ENCODE measurements at regions not wholly inside any gene's neighbourhood (a gene's known extent, or its start where the extent isn't known, plus 50 kb on each side); places are given as distances from the start of the nearest gene placed in this dataset.

- POLR2A ChIA-PET, result no interaction called here
- CTCF ChIA-PET, result interaction anchor here (0.6 kb wide), 2 partner anchors 39 to 200 kb away, joined by 3 read pairs; no protein-coding TSS in a partner anchor
- TF ChIP-seq ZNF350 (tag by site-specific recombination; IDR thresholded peaks at IDR 0.05), result no peak
- no peak for TF ChIP-seq ZSCAN23 (tag by site-specific recombination; IDR thresholded peaks at IDR 0.05)
- no peak for TF ChIP-seq ZEB2 (tag by site-specific recombination; IDR thresholded peaks at IDR 0.05)
- no peak for TF ChIP-seq KLF16 (tag by site-specific recombination; IDR thresholded peaks at IDR 0.05)
- no peak for TF ChIP-seq ZNF24 (tag by site-specific recombination; IDR thresholded peaks at IDR 0.05)
- TF ChIP-seq SCRT2 (tag by site-specific recombination; IDR thresholded peaks at IDR 0.05), result no peak
- no peak for TF ChIP-seq ZNF677 (tag by site-specific recombination; IDR thresholded peaks at IDR 0.05)
- no peak for TF ChIP-seq SP7 (tag by site-specific recombination; IDR thresholded peaks at IDR 0.05)
- TF ChIP-seq MYNN (tag by site-specific recombination; IDR thresholded peaks at IDR 0.05; ENCODE audit: borderline replicate concordance), result no peak
- TF ChIP-seq ZNF114 (tag by site-specific recombination; IDR thresholded peaks at IDR 0.05), result no peak
- TF ChIP-seq ZNF549 (tag by site-specific recombination; IDR thresholded peaks at IDR 0.05), result no peak
- no peak for TF ChIP-seq ZXDB (tag by site-specific recombination; IDR thresholded peaks at IDR 0.05)
- no peaks in the 10 kb centered on the region for H3K9me3 ChIP-seq (ENCODE audit: control insufficient read depth, insufficient read depth, low read depth, low read length)
- no peaks in the 10 kb centered on the region for H3K36me3 ChIP-seq (ENCODE audit: control insufficient read depth in 2 of 2, insufficient read depth in 1 of 2, low read length in 2 of 2)
- H3K27ac ChIP-seq (ENCODE audit: extremely low read depth, low read depth, low read length), result no peak overlapping the region
- H3K4me1 ChIP-seq (ENCODE audit: control insufficient read depth, insufficient read depth, low read length), result no peaks in the 10 kb centered on the region
- H3K4me3 ChIP-seq (ENCODE audit: low read depth, low read length), result no peak overlapping the region
Observed at GRCh38 chr3:22920006-22920405, 283.1 kb upstream of the UBE2E2 start.

GRCh38 chr3:22922317-22922716 is 280.8 kb upstream of the UBE2E2 start:
- TF ChIP-seq ZNF654 (tag by site-specific recombination; IDR thresholded peaks at IDR 0.05; ENCODE audit: low read depth) (0 out of 2 replicates have a peak, but pooled peaks have one; percentile 19), ZNF398 (tag by site-specific recombination; IDR thresholded peaks at IDR 0.05) (no peak)
- CTCF ChIA-PET, result interaction anchor here (0.6 to 1.5 kb wide), 9 partner anchors 9 to 877 kb away, joined by 3 to 5 read pairs (median 3); no protein-coding TSS in a partner anchor
- POLR2A ChIA-PET, result no interaction called here
- Histone ChIP-seq H3K27ac (ENCODE audit: extremely low read depth, low read depth, low read length) (no peak overlapping the region), H3K9me3 (ENCODE audit: control insufficient read depth, insufficient read depth, low read depth, low read length) (no peaks in the 10 kb centered on the region), H3K4me1 (ENCODE audit: control insufficient read depth, insufficient read depth, low read length) (no peaks in the 10 kb centered on the region), H3K36me3 (ENCODE audit: control insufficient read depth in 2 of 2, insufficient read depth in 1 of 2, low read length in 2 of 2) (no peaks in the 10 kb centered on the region), H3K4me3 (ENCODE audit: low read depth, low read length) (no peak overlapping the region)

GRCh38 chr3:22923711-22924110 is 279.4 kb upstream of the UBE2E2 start:
- TF ChIP-seq PATZ1 (tag by site-specific recombination; IDR thresholded peaks at IDR 0.05) (no peak), BCL11B (tag by site-specific recombination; IDR thresholded peaks at IDR 0.05; ENCODE audit: low read depth) (no peak), ZNF133 (tag by site-specific recombination; IDR thresholded peaks at IDR 0.05) (no peak), ZSCAN4 (tag by site-specific recombination; IDR thresholded peaks at IDR 0.05) (no peak), BCL11A (tag by site-specific recombination; IDR thresholded peaks at IDR 0.05; ENCODE audit: low read depth) (no peak), KLF8 (tag by site-specific recombination; IDR thresholded peaks at IDR 0.05) (no peak), ZNF239 (tag by site-specific recombination; IDR thresholded peaks at IDR 0.05) (no peak), ZBTB8A (tag by site-specific recombination; IDR thresholded peaks at IDR 0.05) (no peak)
- Histone ChIP-seq H3K27ac (ENCODE audit: extremely low read depth, low read depth, low read length) (no peak overlapping the region), H3K36me3 (ENCODE audit: control insufficient read depth in 2 of 2, insufficient read depth in 1 of 2, low read length in 2 of 2) (no peaks in the 10 kb centered on the region), H3K4me1 (ENCODE audit: control insufficient read depth, insufficient read depth, low read length) (no peaks in the 10 kb centered on the region), H3K9me3 (ENCODE audit: control insufficient read depth, insufficient read depth, low read depth, low read length) (no peaks in the 10 kb centered on the region), H3K4me3 (ENCODE audit: low read depth, low read length) (no peak overlapping the region)
- POLR2A ChIA-PET, result no interaction called here
- CTCF ChIA-PET, result interaction anchor here (0.7 to 1.5 kb wide), 3 partner anchors 11 to 278 kb away, joined by 3 to 6 read pairs (median 3); no protein-coding TSS in a partner anchor

All from HEK293 (cell line).